Osteocyte (in vitro differentiated cells): ENCODE measurements at regions not wholly inside any gene's neighbourhood (a gene's known extent, or its start where the extent isn't known, plus 50 kb on each side); places are given as distances from the start of the nearest gene placed in this dataset.
"Not testable (repeated sequence)": the region's sequence is repeated elsewhere in the genome, so short reads cannot be mapped to it uniquely, and the experiment has no call there.

Experiments used
- DNase-seq: peaks from one replicate; pipeline ENCODE4 v3.0.0; 2021; ENCODE audit warnings: mixed read lengths; ENCODE audit not compliant: unreplicated experiment; ENCODE audit errors: extremely low spot score
- H3K27ac Mint-ChIP-seq: one replicate; pipeline ENCODE4 v1.8.0; 2021; ENCODE audit warnings: mild to moderate bottlenecking, mixed read lengths; ENCODE audit not compliant: unreplicated experiment
- H3K27me3 Mint-ChIP-seq: one replicate; pipeline ENCODE4 v1.8.0; 2021; ENCODE audit warnings: mixed read lengths; ENCODE audit not compliant: unreplicated experiment
- H3K36me3 Mint-ChIP-seq: one replicate; pipeline ENCODE4 v1.8.0; 2021; ENCODE audit warnings: mixed read lengths; ENCODE audit not compliant: unreplicated experiment
- H3K4me1 Mint-ChIP-seq: one replicate; pipeline ENCODE4 v1.8.0; 2021; ENCODE audit warnings: mixed read lengths; ENCODE audit not compliant: unreplicated experiment
- H3K4me3 Mint-ChIP-seq: one replicate; pipeline ENCODE4 v1.8.0; 2021; ENCODE audit warnings: mild to moderate bottlenecking, moderate library complexity, mixed read lengths; ENCODE audit not compliant: unreplicated experiment
- H3K9me3 Mint-ChIP-seq: one replicate; pipeline ENCODE4 v1.8.0; 2021; ENCODE audit warnings: mixed read lengths; ENCODE audit not compliant: unreplicated experiment
- TF ChIP-seq, protein P1 (sequence below): fragments of 200-600 bp; sonication (generic); IDR thresholded peaks from 2 replicates; pipeline ENCODE4 v1.5.0; 2021; ENCODE audit warnings: antibody characterized with exemption, mild to moderate bottlenecking, moderate library complexity

DNA sequence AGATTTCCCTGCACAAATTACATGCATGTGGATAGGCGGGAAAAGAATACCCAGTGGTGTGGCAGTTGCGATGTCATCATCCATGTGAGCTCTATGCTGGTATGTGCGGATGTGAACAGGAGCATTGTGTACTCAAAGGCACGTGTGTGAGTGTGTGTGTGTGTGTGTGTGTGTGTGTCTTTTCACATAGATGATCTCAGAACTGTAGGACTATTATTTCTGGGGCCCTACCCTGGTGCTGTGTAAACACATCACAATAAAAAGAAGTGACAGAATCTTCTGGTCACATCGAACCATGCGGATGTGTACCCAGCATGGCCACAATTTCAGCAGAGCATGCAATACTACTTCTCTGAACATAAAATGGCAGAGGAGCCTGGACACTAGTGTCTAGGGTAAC is 624.8 kb downstream of the MID1IP1 start:
- no peak overlapping the region for H3K4me3 Mint-ChIP-seq
- no peaks in the 10 kb centered on the region for H3K36me3 Mint-ChIP-seq
- no peaks in the 10 kb centered on the region for H3K4me1 Mint-ChIP-seq
- H3K27me3 Mint-ChIP-seq, result no peaks in the 10 kb centered on the region
- TF ChIP-seq, protein P1, sequence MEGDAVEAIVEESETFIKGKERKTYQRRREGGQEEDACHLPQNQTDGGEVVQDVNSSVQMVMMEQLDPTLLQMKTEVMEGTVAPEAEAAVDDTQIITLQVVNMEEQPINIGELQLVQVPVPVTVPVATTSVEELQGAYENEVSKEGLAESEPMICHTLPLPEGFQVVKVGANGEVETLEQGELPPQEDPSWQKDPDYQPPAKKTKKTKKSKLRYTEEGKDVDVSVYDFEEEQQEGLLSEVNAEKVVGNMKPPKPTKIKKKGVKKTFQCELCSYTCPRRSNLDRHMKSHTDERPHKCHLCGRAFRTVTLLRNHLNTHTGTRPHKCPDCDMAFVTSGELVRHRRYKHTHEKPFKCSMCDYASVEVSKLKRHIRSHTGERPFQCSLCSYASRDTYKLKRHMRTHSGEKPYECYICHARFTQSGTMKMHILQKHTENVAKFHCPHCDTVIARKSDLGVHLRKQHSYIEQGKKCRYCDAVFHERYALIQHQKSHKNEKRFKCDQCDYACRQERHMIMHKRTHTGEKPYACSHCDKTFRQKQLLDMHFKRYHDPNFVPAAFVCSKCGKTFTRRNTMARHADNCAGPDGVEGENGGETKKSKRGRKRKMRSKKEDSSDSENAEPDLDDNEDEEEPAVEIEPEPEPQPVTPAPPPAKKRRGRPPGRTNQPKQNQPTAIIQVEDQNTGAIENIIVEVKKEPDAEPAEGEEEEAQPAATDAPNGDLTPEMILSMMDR, result no peak
- H3K9me3 Mint-ChIP-seq, result peaks cover 4% of the 10 kb centered on the region
- no peak for DNase-seq
- no peak overlapping the region for H3K27ac Mint-ChIP-seq

DNA sequence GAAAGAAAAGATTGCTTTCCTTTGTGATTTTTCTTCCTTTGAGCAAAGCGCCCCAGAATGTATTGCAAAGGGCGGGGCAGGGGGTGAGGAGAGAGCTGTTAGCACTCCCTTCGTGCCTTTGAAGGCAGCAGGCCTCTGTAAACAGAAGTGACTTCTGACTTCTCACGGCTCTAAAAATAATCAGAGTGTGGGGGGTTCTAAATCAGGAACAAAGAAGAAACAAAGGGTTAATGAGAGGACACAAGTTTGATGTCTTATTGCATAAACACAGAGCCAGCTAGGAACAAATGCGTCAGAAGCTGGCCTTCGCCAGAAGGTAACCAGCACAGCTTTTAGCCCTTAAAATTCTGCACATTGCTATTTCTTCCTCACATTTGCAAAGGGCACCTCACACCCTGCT is 626.2 kb downstream of the MID1IP1 start:
- Mint-ChIP-seq H3K4me1 (no peaks in the 10 kb centered on the region), H3K4me3 (no peak overlapping the region), H3K36me3 (no peaks in the 10 kb centered on the region), H3K9me3 (peaks cover 4% of the 10 kb centered on the region), H3K27ac (no peak overlapping the region), H3K27me3 (peaks cover 5% of the 10 kb centered on the region)
- DNase-seq, result no peak
- TF ChIP-seq, protein P1, result no peak

DNA sequence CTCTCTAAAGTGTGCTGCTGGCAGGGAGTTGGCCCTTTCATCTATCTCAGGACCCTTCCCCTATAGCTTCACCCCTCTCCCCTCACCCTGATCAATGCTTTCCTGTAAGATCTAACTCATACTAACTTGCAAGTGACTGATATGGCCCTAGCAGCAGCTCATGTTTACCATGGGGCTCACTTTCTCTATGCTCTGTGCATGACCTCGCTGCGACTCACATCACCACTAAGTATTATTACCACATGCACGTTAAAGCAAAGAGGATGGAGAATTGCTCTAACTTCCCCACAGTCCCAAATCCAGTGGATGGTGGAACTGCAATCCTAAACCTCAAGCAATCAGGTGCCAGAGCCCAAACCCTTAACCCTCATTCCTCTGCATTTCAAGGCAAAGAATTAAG is 626.6 kb downstream of the MID1IP1 start:
- TF ChIP-seq, protein P1, result no peak
- no peak overlapping the region for H3K4me3 Mint-ChIP-seq
- no peaks in the 10 kb centered on the region for H3K36me3 Mint-ChIP-seq
- H3K27ac Mint-ChIP-seq, result no peak overlapping the region
- H3K27me3 Mint-ChIP-seq, result peaks cover 5% of the 10 kb centered on the region
- no peaks in the 10 kb centered on the region for H3K4me1 Mint-ChIP-seq
- peaks cover 4% of the 10 kb centered on the region for H3K9me3 Mint-ChIP-seq
- DNase-seq, result no peak

DNA sequence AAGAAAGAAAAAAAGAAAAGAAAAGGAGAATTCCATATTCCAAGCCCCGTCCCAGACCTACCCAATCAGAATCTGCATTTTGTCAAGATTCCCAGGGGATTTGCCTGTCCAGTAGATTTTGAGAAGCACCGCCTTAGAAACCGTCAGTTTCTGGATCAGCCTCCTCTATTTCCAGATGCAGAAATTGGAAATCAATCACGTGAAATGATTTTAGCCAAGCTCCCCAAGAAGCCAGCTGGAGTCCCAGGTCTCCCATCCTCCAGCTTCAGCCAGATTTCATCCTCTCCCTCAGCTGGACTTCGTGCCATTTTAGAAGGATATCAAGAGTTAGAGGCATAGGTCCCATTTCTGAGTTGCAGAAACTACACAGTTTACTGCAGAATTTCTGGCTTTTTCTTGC is 629.3 kb downstream of the MID1IP1 start:
- Mint-ChIP-seq H3K36me3 (no peaks in the 10 kb centered on the region), H3K4me3 (no peak overlapping the region), H3K27me3 (peaks cover 8% of the 10 kb centered on the region), H3K4me1 (no peaks in the 10 kb centered on the region), H3K9me3 (no peaks in the 10 kb centered on the region), H3K27ac (no peak overlapping the region)
- TF ChIP-seq, protein P1, result no peak
- DNase-seq, result no peak

DNA sequence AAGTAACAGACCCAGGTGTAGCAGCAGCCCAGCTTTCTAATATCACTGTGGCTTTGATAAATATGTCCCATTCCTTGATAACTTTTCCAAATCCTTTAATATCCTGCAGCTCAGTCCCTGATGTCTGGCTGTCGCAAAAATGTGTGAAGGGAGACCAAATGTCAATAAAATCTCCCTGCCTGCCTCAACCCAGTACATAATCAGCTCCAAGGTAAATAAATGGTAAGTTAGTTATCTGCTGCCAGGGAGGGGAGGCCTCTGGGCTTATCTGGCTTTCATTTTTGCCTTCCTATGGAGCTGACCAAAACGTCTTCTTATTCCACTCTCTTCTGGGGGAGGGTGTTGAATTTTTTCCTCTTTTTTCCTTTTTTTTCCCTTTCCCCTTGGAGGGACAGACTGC is 630.6 kb downstream of the MID1IP1 start:
- H3K27me3 Mint-ChIP-seq, result peaks cover 8% of the 10 kb centered on the region
- H3K27ac Mint-ChIP-seq, result no peak overlapping the region

DNA sequence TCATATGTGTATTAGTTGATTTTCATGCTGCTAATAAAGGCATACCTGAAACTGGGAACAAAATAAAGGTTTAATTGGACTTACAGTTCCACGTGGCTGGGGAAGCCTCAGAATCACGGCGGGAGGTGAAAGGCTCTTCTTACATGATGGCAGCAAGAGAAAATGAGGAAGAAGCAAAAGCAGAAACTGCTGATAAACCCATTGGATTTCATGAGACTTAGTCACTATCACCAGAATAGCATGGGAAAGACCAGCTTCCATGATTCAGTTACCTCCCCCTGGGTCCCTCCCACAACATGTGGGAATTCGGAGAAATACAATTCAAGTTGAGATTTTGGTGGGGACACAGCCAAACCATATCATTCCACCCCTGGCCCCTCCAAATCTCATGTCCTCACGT is 633.4 kb downstream of the MID1IP1 start:
- H3K4me3 Mint-ChIP-seq, H3K27me3 Mint-ChIP-seq, H3K9me3 Mint-ChIP-seq, DNase-seq, H3K27ac Mint-ChIP-seq, H3K36me3 Mint-ChIP-seq, H3K4me1 Mint-ChIP-seq: not testable (repeated sequence)

More for the DNA sequence above, 630.6 kb downstream of the MID1IP1 start:
- Mint-ChIP-seq H3K9me3 (no peaks in the 10 kb centered on the region), H3K36me3 (no peaks in the 10 kb centered on the region), H3K4me1 (no peaks in the 10 kb centered on the region), H3K4me3 (no peak overlapping the region)
- no peak for DNase-seq
- TF ChIP-seq, protein P1, result no peak

DNA sequence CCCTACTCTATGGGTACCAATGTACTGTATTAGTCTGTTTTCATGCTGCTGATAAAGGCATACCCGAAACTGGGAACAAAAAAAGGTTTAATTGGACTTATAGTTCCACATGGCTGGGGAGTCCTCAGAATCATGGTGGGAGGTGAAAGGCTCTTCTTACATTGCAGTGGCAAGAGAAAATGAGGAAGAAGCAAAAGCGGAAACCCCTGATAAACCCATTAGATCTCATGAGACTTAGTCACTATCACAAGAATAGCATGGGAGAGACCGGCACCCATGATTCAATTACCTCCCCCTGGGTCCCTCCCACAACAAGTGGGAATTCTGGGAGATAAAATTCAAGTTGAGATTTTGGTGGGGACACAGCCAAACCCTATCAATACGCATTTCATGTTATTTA is 635.3 kb downstream of the MID1IP1 start:
- H3K27me3 Mint-ChIP-seq, H3K4me3 Mint-ChIP-seq, H3K4me1 Mint-ChIP-seq, H3K27ac Mint-ChIP-seq, H3K9me3 Mint-ChIP-seq, H3K36me3 Mint-ChIP-seq, DNase-seq: not testable (repeated sequence)
